HCT116 (cell line): ENCODE measurements at regions not wholly inside any gene's neighbourhood (a gene's known extent, or its start where the extent isn't known, plus 50 kb on each side); places are given as distances from the start of the nearest gene placed in this dataset.

Source experiments
- ATAC-seq: fragments of 200-7000 bp; cut with Tn5 transposase; 2 replicates; pipeline ENCODE4 v1.9.1; 2020; ENCODE audit warnings: mild to moderate bottlenecking, moderate library complexity
- BruUV-seq: library from RNA; stranded (reverse); fragments of 400-500 nt; replicated peaks from 2 replicates; lab custom pipeline; 2021; lab: Mats Ljungman, UMichigan
- CTCF ChIA-PET: fragments of 300-600 bp; sonication (Branson Sonifier 250); formaldehyde crosslinking; loops from one replicate; lab custom pipeline; 2021; ENCODE audit warnings: antibody characterized with exemption; lab: Charles Lee
- POLR2A ChIA-PET: fragments of 300-600, 350-600 bp; sonication (Branson Sonifier 250); formaldehyde crosslinking; loops from one replicate; lab custom pipeline; 2021; ENCODE audit warnings: antibody characterized with exemption; lab: Charles Lee
- RAD21 ChIA-PET, 2 experiments: fragments of 300-600 bp; sonication (Branson Sonifier 250); formaldehyde crosslinking; loops; one replicate each; lab custom pipeline; 2023; ENCODE audit warnings: low total read pairs in 2 of 2; ENCODE audit not compliant: uncharacterized antibody in 2 of 2, unreplicated experiment in 2 of 2, low non-redundant PET in 1 of 2; lab: Charles Lee
- DNase-seq: peaks from one replicate; pipeline ENCODE4 v3.0.0-alpha.2; 2010; ENCODE audit warnings: low read depth, low spot score
- H2AFZ ChIP-seq: fragments of 200-600 bp; shearing (Covaris generic), sonication (generic); 2 replicates; pipeline ENCODE4 v1.6.1; 2017; ENCODE audit warnings: low read depth, mixed run types, mixed read lengths, antibody characterized with exemption, low read length; ENCODE audit not compliant: poor library complexity, severe bottlenecking
- H3K27ac ChIP-seq: 2 replicates; pipeline ENCODE4 v1.5.1; 2012; ENCODE audit warnings: low read depth, low read length
- H3K27me3 ChIP-seq: fragments of 200-600 bp; sonication (generic); 2 replicates; pipeline ENCODE4 v1.6.1; 2016; ENCODE audit warnings: mixed run types, low read length, mixed read lengths; ENCODE audit not compliant: insufficient read depth
- H3K36me3 ChIP-seq, 2 experiments: fragments of 200-500 bp in 1 of 2; fragments of 200-600 bp in 1 of 2; sonication (Bioruptor generic) in 1 of 2; sonication (generic) in 1 of 2; 2 replicates each; pipeline versions ENCODE4 v1.5.1 to v1.6.1; 2014 to 2016; ENCODE audit warnings: low read length in 2 of 2, inconsistent platforms in 1 of 2, mixed read lengths in 1 of 2, mixed run types in 1 of 2; ENCODE audit not compliant: insufficient read depth in 2 of 2, control insufficient read depth in 1 of 2
- H3K4me1 ChIP-seq, 2 experiments: fragments of 200-600 bp in 1 of 2; sonication (generic) in 1 of 2; 2 replicates each; pipeline versions ENCODE4 v1.5.1 to v1.6.1; 2012 to 2017; ENCODE audit warnings: low read length in 2 of 2, inconsistent platforms in 1 of 2, mild to moderate bottlenecking in 1 of 2, mixed read lengths in 1 of 2, mixed run types in 1 of 2, moderate library complexity in 1 of 2; ENCODE audit not compliant: insufficient read depth in 2 of 2, control insufficient read depth in 1 of 2
- H3K4me2 ChIP-seq: fragments of 200-600 bp; sonication (generic); 2 replicates; pipeline ENCODE4 v1.6.1; 2017; ENCODE audit warnings: mixed run types, low read length, mixed read lengths
- H3K4me3 ChIP-seq, 2 experiments: fragments of 200-600 bp in 1 of 2; sonication (generic) in 1 of 2; replicated peaks in 1 of 2; 2 replicates each; pipeline ENCODE4 v1.5.1; 2011 to 2016; ENCODE audit warnings: low read length in 2 of 2, control low read depth in 1 of 2, low read depth in 1 of 2, mild to moderate bottlenecking in 1 of 2, mixed read lengths in 1 of 2, mixed run types in 1 of 2
- H3K79me2 ChIP-seq: fragments of 200-600 bp; sonication (generic); 2 replicates; pipeline ENCODE4 v1.6.1; 2017; ENCODE audit warnings: mild to moderate bottlenecking, mixed run types, low read length, moderate library complexity, mixed read lengths; ENCODE audit not compliant: insufficient read depth
- H3K9ac ChIP-seq: fragments of 200-600 bp; sonication (generic); 2 replicates; pipeline ENCODE4 v1.6.1; 2016; ENCODE audit warnings: low read length, mixed read lengths
- H3K9me2 ChIP-seq: fragments of 200-600 bp; sonication (generic), shearing (Covaris generic); 2 replicates; pipeline ENCODE4 v1.6.1; 2017; ENCODE audit warnings: mixed run types, mild to moderate bottlenecking, moderate library complexity; ENCODE audit not compliant: insufficient read depth
- H3K9me3 ChIP-seq, 2 experiments: fragments of 200-500 bp in 1 of 2; fragments of 200-600 bp in 1 of 2; sonication (Bioruptor generic) in 1 of 2; sonication (generic) in 1 of 2; 2 replicates each; pipeline ENCODE4 v1.6.1; 2014 to 2017; ENCODE audit warnings: low read length in 2 of 2, mixed read lengths in 2 of 2, inconsistent platforms in 1 of 2, low read depth in 1 of 2, mild to moderate bottlenecking in 1 of 2, mixed run types in 1 of 2, moderate library complexity in 1 of 2; ENCODE audit not compliant: control insufficient read depth in 1 of 2, insufficient read depth in 1 of 2
- H4K20me1 ChIP-seq: fragments of 200-600 bp; sonication (generic), shearing (Covaris generic); 2 replicates; pipeline ENCODE4 v1.6.1; 2017; ENCODE audit warnings: mixed run types, mild to moderate bottlenecking, moderate library complexity; ENCODE audit not compliant: insufficient read depth
- CEBPB ChIP-seq: IDR thresholded peaks from 2 replicates; pipeline ENCODE4 v1.6.1; 2012; ENCODE audit warnings: low read depth
- ELF1 ChIP-seq: IDR thresholded peaks from 2 replicates; pipeline ENCODE4 v1.6.1; 2012; ENCODE audit warnings: low read depth, borderline replicate concordance
- EZH2phosphoT487 ChIP-seq: fragments of 200-600 bp; IDR thresholded peaks from 2 replicates; pipeline ENCODE4 v1.6.1; 2018; ENCODE audit warnings: antibody characterized with exemption, borderline replicate concordance
- FOSL1 ChIP-seq: IDR thresholded peaks from 2 replicates; pipeline ENCODE4 v1.6.1; 2012; ENCODE audit warnings: low read depth
- MAX ChIP-seq: IDR thresholded peaks from 2 replicates; pipeline ENCODE4 v1.6.1; 2012
- POLR2A ChIP-seq: IDR thresholded peaks from 2 replicates; pipeline ENCODE4 v1.7.0; 2011; ENCODE audit warnings: borderline replicate concordance; ENCODE audit not compliant: insufficient read depth, insufficient read length; ENCODE audit errors: extremely low read depth
- RAD21 ChIP-seq: IDR thresholded peaks from 2 replicates; pipeline ENCODE4 v1.6.1; 2012; ENCODE audit warnings: low read depth, mild to moderate bottlenecking
- SIN3A ChIP-seq: IDR thresholded peaks from 2 replicates; pipeline ENCODE4 v1.6.1; 2012; ENCODE audit warnings: low read depth
- SP1 ChIP-seq: IDR thresholded peaks from 2 replicates; pipeline ENCODE4 v1.6.1; 2012; ENCODE audit warnings: low read depth
- SRF ChIP-seq: IDR thresholded peaks from 2 replicates; pipeline ENCODE4 v1.6.1; 2012; ENCODE audit warnings: low read depth
- TCF7L2 ChIP-seq: IDR thresholded peaks from 2 replicates; pipeline ENCODE4 v1.7.0; 2011; ENCODE audit warnings: borderline replicate concordance, inconsistent platforms; ENCODE audit not compliant: insufficient read depth, insufficient read length; ENCODE audit errors: extremely low read depth
- YY1 ChIP-seq: IDR thresholded peaks from 2 replicates; pipeline ENCODE4 v1.6.1; 2011; ENCODE audit warnings: low read length, low read depth, moderate library complexity, mild to moderate bottlenecking; ENCODE audit not compliant: insufficient replicate concordance; ENCODE audit errors: extremely low read depth
- ZBTB33 ChIP-seq: IDR thresholded peaks from 2 replicates; pipeline ENCODE4 v1.6.1; 2011; ENCODE audit warnings: mild to moderate bottlenecking, low read length, moderate library complexity; ENCODE audit not compliant: insufficient replicate concordance; ENCODE audit errors: extremely low read depth
- ZNF274 ChIP-seq: fragments of 200-500 bp; sonication (Bioruptor generic); IDR thresholded peaks from 2 replicates; pipeline ENCODE4 v1.6.1; 2014; ENCODE audit warnings: mild to moderate bottlenecking, low read depth, low read length, inconsistent platforms
- intact Hi-C: fragments of 100-400 bp; cut with micrococcal nuclease; formaldehyde crosslinking; loops from 2 replicates; pipeline ENCODE4 v1.10.0; 2022
- TF ChIP-seq, protein P1 (sequence below): IDR thresholded peaks from 2 replicates; pipeline ENCODE4 v1.6.1; 2012; ENCODE audit warnings: low read depth

DNA sequence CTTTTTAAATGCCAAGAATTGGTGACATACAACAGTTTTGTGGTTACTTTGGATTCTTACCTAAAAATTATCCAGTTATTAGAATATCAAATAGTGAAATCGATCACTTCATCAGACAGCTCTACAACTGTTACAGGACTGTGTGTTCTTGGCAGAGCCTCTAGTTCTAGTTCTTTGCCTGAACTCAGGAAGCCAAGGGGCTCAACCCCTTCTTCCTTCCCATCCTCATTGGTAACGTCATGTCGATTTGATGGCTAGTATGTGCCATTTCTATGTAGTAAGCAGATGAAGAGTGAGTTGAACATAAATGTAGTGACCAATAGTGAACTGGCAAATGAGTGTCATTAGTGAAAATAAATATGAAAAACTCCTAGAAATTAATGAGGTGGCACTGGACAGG lies 59.4 kb upstream of the LIMCH1 start:
- no peak overlapping the region for H3K4me2 ChIP-seq
- H4K20me1 ChIP-seq, result no peaks in the 10 kb centered on the region
- BruUV-seq, result no TSS peak
- ChIA-PET CTCF (no interaction called here), RAD21 (no interaction called here), POLR2A (no interaction called here)
- no peaks in the 10 kb centered on the region for H3K9me3 ChIP-seq
- H3K9ac ChIP-seq, result no peak overlapping the region
- H3K79me2 ChIP-seq, result no peaks in the 10 kb centered on the region
- H3K4me1 ChIP-seq, result no peaks in the 10 kb centered on the region
- DNase-seq (no peak), ATAC-seq (no peak)
- TF ChIP-seq SIN3A (no peak), POLR2A (no peak), SRF (no peak), ZNF274 (no peak), RAD21 (no peak)
- TF ChIP-seq, protein P1, sequence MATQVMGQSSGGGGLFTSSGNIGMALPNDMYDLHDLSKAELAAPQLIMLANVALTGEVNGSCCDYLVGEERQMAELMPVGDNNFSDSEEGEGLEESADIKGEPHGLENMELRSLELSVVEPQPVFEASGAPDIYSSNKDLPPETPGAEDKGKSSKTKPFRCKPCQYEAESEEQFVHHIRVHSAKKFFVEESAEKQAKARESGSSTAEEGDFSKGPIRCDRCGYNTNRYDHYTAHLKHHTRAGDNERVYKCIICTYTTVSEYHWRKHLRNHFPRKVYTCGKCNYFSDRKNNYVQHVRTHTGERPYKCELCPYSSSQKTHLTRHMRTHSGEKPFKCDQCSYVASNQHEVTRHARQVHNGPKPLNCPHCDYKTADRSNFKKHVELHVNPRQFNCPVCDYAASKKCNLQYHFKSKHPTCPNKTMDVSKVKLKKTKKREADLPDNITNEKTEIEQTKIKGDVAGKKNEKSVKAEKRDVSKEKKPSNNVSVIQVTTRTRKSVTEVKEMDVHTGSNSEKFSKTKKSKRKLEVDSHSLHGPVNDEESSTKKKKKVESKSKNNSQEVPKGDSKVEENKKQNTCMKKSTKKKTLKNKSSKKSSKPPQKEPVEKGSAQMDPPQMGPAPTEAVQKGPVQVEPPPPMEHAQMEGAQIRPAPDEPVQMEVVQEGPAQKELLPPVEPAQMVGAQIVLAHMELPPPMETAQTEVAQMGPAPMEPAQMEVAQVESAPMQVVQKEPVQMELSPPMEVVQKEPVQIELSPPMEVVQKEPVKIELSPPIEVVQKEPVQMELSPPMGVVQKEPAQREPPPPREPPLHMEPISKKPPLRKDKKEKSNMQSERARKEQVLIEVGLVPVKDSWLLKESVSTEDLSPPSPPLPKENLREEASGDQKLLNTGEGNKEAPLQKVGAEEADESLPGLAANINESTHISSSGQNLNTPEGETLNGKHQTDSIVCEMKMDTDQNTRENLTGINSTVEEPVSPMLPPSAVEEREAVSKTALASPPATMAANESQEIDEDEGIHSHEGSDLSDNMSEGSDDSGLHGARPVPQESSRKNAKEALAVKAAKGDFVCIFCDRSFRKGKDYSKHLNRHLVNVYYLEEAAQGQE, result no peak
- H3K4me3 ChIP-seq, result no peak overlapping the region
- no peak overlapping the region for H3K27ac ChIP-seq
- no peaks in the 10 kb centered on the region for H3K9me2 ChIP-seq
- intact Hi-C loops, result no loop called here
- no peak overlapping the region for H2AFZ ChIP-seq
- no peaks in the 10 kb centered on the region for H3K36me3 ChIP-seq
- H3K27me3 ChIP-seq, result no peaks in the 10 kb centered on the region

GRCh38 chr4:41480896-41481311 lies 57.1 kb upstream of the LIMCH1 start:
- Histone ChIP-seq H3K9me3 (no peaks in the 10 kb centered on the region), H3K36me3 (no peaks in the 10 kb centered on the region), H3K79me2 (no peaks in the 10 kb centered on the region), H3K4me1 (no peaks in the 10 kb centered on the region), H3K4me3 (no peak overlapping the region), H3K27me3 (no peaks in the 10 kb centered on the region), H2AFZ (no peak overlapping the region), H3K27ac (no peak overlapping the region), H3K4me2 (no peak overlapping the region), H4K20me1 (no peaks in the 10 kb centered on the region), H3K9me2 (no peaks in the 10 kb centered on the region), H3K9ac (no peak overlapping the region)
- RAD21 ChIA-PET, result no interaction called here
- intact Hi-C loops, result no loop called here
- BruUV-seq, result no TSS peak
- POLR2A ChIA-PET, result no interaction called here
- ATAC-seq, result no peak
- no peak for DNase-seq
- CTCF ChIA-PET, result no interaction called here
- TF ChIP-seq CEBPB, result no peak
- TF ChIP-seq ELF1, result no peak
- no peak for TF ChIP-seq MAX
- no peak for TF ChIP-seq FOSL1
- no peak for TF ChIP-seq ZBTB33
- TF ChIP-seq RAD21, result no peak
- TF ChIP-seq TCF7L2, result no peak
- TF ChIP-seq YY1, result no peak
- TF ChIP-seq SP1, result no peak
- no peak for TF ChIP-seq EZH2phosphoT487
- TF ChIP-seq ZNF274, result no peak
